ENCODE measurements at regions not wholly inside any gene's neighbourhood (a gene's known extent, or its start where the extent isn't known, plus 50 kb on each side); places are given as distances from the start of the nearest gene placed in this dataset.

DNA sequence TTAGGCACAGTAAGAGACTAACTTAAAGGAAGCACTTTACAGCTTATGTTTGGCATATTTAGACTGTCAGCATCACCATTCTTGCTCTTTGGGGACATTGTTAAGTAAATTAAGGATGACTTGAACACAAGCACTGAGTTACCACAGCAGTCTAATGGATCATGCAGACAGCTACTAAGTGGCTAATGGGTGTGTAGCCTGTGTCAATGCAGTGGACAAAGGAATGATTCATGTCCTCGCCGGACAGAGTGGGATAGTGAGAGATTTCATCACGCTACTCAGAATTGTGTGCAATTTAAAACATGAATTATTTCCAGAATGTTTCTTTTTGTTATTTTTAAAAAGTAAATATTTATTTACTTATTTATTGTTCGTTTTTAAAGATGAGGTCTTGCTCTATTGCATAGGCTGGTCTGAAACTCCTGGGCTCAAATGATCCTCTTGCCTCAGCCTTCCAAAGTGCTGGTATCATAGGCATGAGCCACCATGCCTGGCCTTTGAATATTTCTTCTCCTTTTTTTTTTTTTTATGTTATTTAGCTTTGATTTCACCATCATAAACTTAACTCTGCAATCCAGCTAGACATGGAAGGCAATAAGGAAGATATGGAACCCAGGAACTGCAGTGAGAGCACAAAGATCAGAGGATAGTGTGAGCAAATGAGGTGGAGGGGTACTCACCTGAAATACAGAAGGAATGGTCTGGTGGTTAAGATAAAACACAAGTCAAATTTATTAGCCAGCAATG, 53.0 kb upstream of the KLF4 start:
- no peak overlapping the region for H3K27ac ChIP-seq
- H3K27me3 ChIP-seq = no peaks in the 10 kb centered on the region
- no peak for DNase-seq
- H3K36me3 ChIP-seq = no peaks in the 10 kb centered on the region
- H3K4me1 ChIP-seq = peaks cover 0 to 8% (median 0%) of the 10 kb centered on the region in 4 donors
- intact Hi-C loops (cut with DNase I; ENCODE audit: low total_unique reads) = no loop called here
- no peak for TF ChIP-seq CTCF (IDR thresholded peaks at IDR 0.05)
- H3K9me3 ChIP-seq = no peaks in the 10 kb centered on the region
- no peak overlapping the region for H3K4me3 ChIP-seq

DNA sequence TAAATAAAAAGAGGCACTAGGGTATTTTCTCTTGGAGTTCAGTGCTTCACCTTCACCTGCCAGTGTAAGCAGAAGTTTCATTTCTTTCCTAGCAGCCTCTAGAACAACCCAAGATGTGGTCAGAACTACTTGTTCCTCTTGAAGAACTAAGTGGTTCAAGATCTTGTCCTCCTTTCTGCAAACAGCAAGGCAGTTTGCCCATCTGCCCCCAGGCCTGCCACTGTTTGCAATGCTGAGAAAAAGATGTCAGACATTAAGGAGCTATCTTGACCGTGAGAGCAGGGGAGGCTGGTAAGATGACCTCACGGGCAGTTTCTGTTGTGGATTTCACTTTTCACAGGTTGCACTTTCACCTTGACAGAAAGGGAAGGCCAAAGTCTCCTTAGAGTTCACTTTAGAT, 52.0 kb upstream of the KLF4 start:
- H3K27me3 ChIP-seq = no peaks in the 10 kb centered on the region
- intact Hi-C loops (cut with DNase I; ENCODE audit: low total_unique reads) = no loop called here
- H3K4me1 ChIP-seq = peaks cover 0 to 8% (median 0%) of the 10 kb centered on the region in 4 donors
- H3K9me3 ChIP-seq = no peaks in the 10 kb centered on the region
- no peak for DNase-seq
- H3K36me3 ChIP-seq = no peaks in the 10 kb centered on the region
- no peak for TF ChIP-seq CTCF (IDR thresholded peaks at IDR 0.05)
- H3K27ac ChIP-seq = no peak overlapping the region
- H3K4me3 ChIP-seq = no peak overlapping the region

DNA sequence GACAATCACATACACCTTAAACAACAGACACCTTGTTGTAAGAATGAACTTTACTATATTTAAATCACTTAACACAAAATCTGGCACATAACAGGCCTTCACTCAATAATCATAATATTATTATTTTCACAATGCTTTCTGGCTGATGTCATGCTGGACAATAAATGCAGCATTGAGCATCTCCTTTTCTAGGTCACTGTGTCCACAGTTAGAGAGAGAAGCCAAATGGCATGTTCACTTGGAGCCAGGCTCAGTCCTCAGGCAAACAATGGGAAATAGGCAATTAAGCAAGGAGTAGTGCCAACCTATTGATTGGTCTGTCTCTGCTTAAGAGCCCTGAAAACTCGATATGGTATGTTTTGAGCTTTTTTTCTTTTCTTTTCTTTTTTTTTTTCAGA, 50.6 kb upstream of the KLF4 start:
- no peak overlapping the region for H3K4me3 ChIP-seq
- H3K36me3 ChIP-seq = no peaks in the 10 kb centered on the region
- DNase-seq = no peak
- no peak overlapping the region for H3K27ac ChIP-seq
- peaks cover 0 to 8% (median 0%) of the 10 kb centered on the region in 4 donors for H3K4me1 ChIP-seq
- no peaks in the 10 kb centered on the region for H3K9me3 ChIP-seq
- no peak for TF ChIP-seq CTCF (IDR thresholded peaks at IDR 0.05)
- intact Hi-C loops (cut with DNase I; ENCODE audit: low total_unique reads) = no loop called here
- H3K27me3 ChIP-seq = no peaks in the 10 kb centered on the region

DNA sequence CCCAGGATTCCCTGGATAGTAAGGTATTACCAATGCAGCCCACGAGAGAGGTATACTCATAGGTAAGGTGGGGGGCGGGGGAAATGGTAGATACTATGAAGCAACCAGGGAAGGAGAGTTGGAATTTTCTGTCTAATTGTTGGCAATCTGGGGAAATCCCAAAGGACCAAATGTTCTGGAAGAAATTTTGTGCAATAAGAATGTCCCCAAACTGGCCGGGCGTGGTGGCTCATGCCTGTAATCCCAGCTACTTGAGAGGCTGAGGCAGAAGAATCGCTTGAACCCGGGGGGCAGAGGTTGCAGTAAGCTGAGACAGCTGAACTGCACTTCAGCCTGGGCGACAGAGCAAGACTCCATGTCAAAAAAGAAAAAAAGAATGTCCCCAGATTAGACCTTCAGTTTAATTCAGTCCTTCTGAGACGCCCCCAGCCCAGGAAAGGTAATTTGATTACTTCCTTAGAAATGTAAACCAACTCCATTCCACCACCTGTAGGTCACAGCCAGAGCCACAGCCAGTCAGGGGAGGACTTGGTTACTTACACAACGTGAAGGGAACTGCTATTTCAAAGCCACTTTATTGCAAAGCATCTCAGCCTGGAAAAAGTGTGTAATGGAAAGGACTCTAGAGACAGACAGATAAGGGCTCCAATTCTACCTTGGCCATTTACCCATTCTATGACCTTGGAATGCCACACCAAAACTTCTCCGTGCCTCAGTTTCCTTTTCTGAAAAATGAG, 50.0 kb upstream of the KLF4 start:
- DNase-seq = peak; percentile 54 to 71
- H3K27ac ChIP-seq = no peak overlapping the region
- intact Hi-C loops (cut with DNase I; ENCODE audit: low total_unique reads) = no loop called here
- no peaks in the 10 kb centered on the region for H3K36me3 ChIP-seq
- no peaks in the 10 kb centered on the region for H3K27me3 ChIP-seq
- peaks cover 0 to 8% (median 0%) of the 10 kb centered on the region in 4 donors for H3K4me1 ChIP-seq
- H3K4me3 ChIP-seq = no peak overlapping the region
- H3K9me3 ChIP-seq = no peaks in the 10 kb centered on the region
- TF ChIP-seq CTCF (IDR thresholded peaks at IDR 0.05) = no peak
